Liver (tissue), 3 donors: ENCODE measurements at regions not wholly inside any gene's neighbourhood (a gene's known extent, or its start where the extent isn't known, plus 50 kb on each side); places are given as distances from the start of the nearest gene placed in this dataset.

Experiments
- ATF3 ChIP-seq: IDR thresholded peaks from 2 replicates; pipeline ENCODE4 v1.6.1; 2016; ENCODE audit warnings: antibody characterized with exemption
- FOXA1 ChIP-seq: IDR thresholded peaks from 2 replicates; pipeline ENCODE4 v1.6.1; 2016; ENCODE audit warnings: antibody characterized with exemption
- HNF4G ChIP-seq: IDR thresholded peaks from 2 replicates; pipeline ENCODE4 v1.6.1; 2016; ENCODE audit warnings: antibody characterized with exemption
- JUND ChIP-seq, 2 donors: IDR thresholded peaks; 2 replicates each; pipeline ENCODE4 v1.6.1; 2016; ENCODE audit warnings: antibody characterized with exemption in 2 of 2
- MAX ChIP-seq: IDR thresholded peaks from 2 replicates; pipeline ENCODE4 v1.6.1; 2016; ENCODE audit warnings: antibody characterized with exemption
- RAD21 ChIP-seq, 2 donors: IDR thresholded peaks; 2 replicates each; pipeline ENCODE4 v1.6.1; 2016; ENCODE audit warnings: antibody characterized with exemption in 2 of 2, mild to moderate bottlenecking in 2 of 2
- REST ChIP-seq: IDR thresholded peaks from 2 replicates; pipeline ENCODE4 v1.6.1; 2016; ENCODE audit warnings: antibody characterized with exemption, mild to moderate bottlenecking
- YY1 ChIP-seq: IDR thresholded peaks from 2 replicates; pipeline ENCODE4 v1.6.1; 2016; ENCODE audit warnings: antibody characterized with exemption, mild to moderate bottlenecking
- TF ChIP-seq, protein P1 (sequence below): fragments of 150-350 bp; IDR thresholded peaks from 2 replicates; pipeline ENCODE4 v1.5.1; 2017; ENCODE audit warnings: improper control_type of control experiment, low read depth, low read length; ENCODE audit not compliant: missing input control
- donor health status: healthy.
- donor health status: healthy.

- TF ChIP-seq FOXA1 (no peak), MAX (no peak), JUND (IDR thresholded peaks at IDR 0.05) (no peak), YY1 (no peak), HNF4G (no peak), RAD21 (IDR thresholded peaks at IDR 0.05) (no peak), ATF3 (no peak), REST (no peak)
- TF ChIP-seq, protein P1, sequence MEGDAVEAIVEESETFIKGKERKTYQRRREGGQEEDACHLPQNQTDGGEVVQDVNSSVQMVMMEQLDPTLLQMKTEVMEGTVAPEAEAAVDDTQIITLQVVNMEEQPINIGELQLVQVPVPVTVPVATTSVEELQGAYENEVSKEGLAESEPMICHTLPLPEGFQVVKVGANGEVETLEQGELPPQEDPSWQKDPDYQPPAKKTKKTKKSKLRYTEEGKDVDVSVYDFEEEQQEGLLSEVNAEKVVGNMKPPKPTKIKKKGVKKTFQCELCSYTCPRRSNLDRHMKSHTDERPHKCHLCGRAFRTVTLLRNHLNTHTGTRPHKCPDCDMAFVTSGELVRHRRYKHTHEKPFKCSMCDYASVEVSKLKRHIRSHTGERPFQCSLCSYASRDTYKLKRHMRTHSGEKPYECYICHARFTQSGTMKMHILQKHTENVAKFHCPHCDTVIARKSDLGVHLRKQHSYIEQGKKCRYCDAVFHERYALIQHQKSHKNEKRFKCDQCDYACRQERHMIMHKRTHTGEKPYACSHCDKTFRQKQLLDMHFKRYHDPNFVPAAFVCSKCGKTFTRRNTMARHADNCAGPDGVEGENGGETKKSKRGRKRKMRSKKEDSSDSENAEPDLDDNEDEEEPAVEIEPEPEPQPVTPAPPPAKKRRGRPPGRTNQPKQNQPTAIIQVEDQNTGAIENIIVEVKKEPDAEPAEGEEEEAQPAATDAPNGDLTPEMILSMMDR = no peak
Observed at GRCh38 chr3:5677555-5677954, 490.0 kb downstream of the EDEM1 start.
